ENCODE measurements at regions not wholly inside any gene's neighbourhood (a gene's known extent, or its start where the extent isn't known, plus 50 kb on each side); places are given as distances from the start of the nearest gene placed in this dataset.
A peak's percentile ranks its signal among the peaks of the same experiment; 100 is the strongest.

- H3K9me3 ChIP-seq (ENCODE audit: control insufficient read depth, low read length), result peaks cover 2% of the 10 kb centered on the region
- WGBS, 2 donors, result 91 to 96% methylated on average over 23 to 26 of the region's 26 CpGs
- H3K27me3 ChIP-seq (ENCODE audit: control insufficient read depth in 1 of 2, insufficient read depth in 2 of 2, low read length in 1 of 2), result no peaks in the 10 kb centered on the region
- peak; percentile 29 for ATAC-seq (ENCODE audit: low FRiP score)
- H3K4me3 ChIP-seq (ENCODE audit: low read length in 2 of 2), result no peak overlapping the region
- no peak overlapping the region for H3K27ac ChIP-seq (ENCODE audit: low read depth in 1 of 2, low read length in 2 of 2)
- H3K36me3 ChIP-seq (ENCODE audit: control insufficient read depth in 1 of 2, insufficient read depth in 2 of 2, low read length in 1 of 2), result no peaks in the 10 kb centered on the region
- intact Hi-C loops (cut with DNase I), result no loop called here
- DNase-seq, result no peak
- H3K4me1 ChIP-seq (ENCODE audit: control insufficient read depth in 1 of 2, insufficient read depth in 2 of 2, low read length in 2 of 2), result no peaks in the 10 kb centered on the region
These were observed 899.1 kb downstream of the SI start for GRCh38 chr3:164179110-164179774.

DNA sequence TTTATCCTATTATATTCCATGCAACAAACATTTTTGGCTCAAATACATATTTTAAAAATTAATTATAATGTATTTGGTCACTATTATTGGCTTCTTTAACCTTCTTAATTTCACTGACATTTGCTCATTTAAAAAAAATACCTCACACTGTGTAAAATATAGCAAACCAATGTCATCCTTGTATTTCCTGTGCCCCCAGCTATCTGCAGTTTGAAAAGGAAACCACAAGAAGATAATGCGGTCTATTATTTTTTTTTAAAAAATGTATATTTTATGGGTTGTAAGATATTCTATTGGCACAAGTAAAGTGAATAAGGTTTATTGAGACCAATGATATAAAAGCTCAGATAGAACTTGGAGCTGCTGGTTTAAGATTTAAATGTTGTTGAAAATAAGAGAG lies 904.2 kb downstream of the SI start:
- no peak overlapping the region for H3K27ac ChIP-seq (ENCODE audit: low read depth in 1 of 2, low read length in 2 of 2)

DNA sequence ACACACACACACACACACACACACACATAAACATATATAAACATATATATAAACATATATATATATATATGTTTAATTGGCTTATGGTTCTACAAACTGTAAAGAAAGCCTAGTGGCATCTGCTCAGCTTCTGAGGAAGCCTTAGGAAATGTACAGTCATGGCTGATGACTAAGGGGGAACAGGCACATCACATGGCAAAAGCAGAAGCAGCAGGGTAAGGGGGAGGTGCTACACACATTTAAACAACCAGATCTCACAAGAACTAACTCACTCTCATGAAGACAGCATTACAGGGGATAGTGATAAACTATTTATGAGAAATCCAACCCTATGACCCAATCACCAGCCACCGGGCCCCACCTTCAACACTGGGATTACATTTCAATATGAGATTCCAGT lies 922.9 kb downstream of the SI start:
- Histone ChIP-seq H3K4me3 (ENCODE audit: low read length in 2 of 2) (no peak overlapping the region), H3K4me1 (ENCODE audit: control insufficient read depth in 1 of 2, insufficient read depth in 2 of 2, low read length in 2 of 2) (no peaks in the 10 kb centered on the region), H3K9me3 (ENCODE audit: control insufficient read depth, low read length) (no peaks in the 10 kb centered on the region), H3K36me3 (ENCODE audit: control insufficient read depth in 1 of 2, insufficient read depth in 2 of 2, low read length in 1 of 2) (no peaks in the 10 kb centered on the region), H3K27ac (ENCODE audit: low read depth in 1 of 2, low read length in 2 of 2) (no peak overlapping the region), H3K27me3 (ENCODE audit: control insufficient read depth in 1 of 2, insufficient read depth in 2 of 2, low read length in 1 of 2) (no peaks in the 10 kb centered on the region)
- no peak for DNase-seq
- 86 to 96% methylated on average over 1 of the region's 1 CpG for WGBS, 2 donors
- ATAC-seq (ENCODE audit: low FRiP score), result no peak
- intact Hi-C loops (cut with DNase I), result no loop called here

More for the DNA sequence above, 904.2 kb downstream of the SI start:
- ATAC-seq (ENCODE audit: low FRiP score) (no peak), DNase-seq (no peak)
- no peaks in the 10 kb centered on the region for H3K27me3 ChIP-seq (ENCODE audit: control insufficient read depth in 1 of 2, insufficient read depth in 2 of 2, low read length in 1 of 2)
- H3K36me3 ChIP-seq (ENCODE audit: control insufficient read depth in 1 of 2, insufficient read depth in 2 of 2, low read length in 1 of 2), result no peaks in the 10 kb centered on the region
- no peak overlapping the region for H3K4me3 ChIP-seq (ENCODE audit: low read length in 2 of 2)
- intact Hi-C loops (cut with DNase I), result no loop called here
- no peaks in the 10 kb centered on the region for H3K4me1 ChIP-seq (ENCODE audit: control insufficient read depth in 1 of 2, insufficient read depth in 2 of 2, low read length in 2 of 2)
- 68 to 84% methylated on average over 1 of the region's 1 CpG for WGBS, 2 donors
- H3K9me3 ChIP-seq (ENCODE audit: control insufficient read depth, low read length), result no peaks in the 10 kb centered on the region

DNA sequence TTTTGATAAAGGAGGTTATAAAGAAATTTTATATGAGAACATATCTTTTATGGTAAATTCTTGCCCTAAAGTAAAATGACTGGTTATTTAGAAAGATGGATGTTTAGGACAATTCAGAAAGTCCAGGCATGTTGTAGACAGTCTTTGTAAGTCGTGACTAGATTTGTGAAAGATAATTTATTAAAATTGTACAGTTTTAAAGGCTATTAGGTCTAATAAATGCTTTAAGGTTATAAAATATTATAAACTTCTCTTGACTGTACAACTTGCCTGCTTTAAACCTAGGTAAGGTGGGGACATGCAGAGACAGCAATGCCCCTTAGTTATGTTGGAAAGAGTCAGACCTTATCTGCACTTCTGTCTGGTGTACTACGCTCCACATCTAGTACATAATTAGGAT lies 933.5 kb downstream of the SI start:
- Histone ChIP-seq H3K4me1 (ENCODE audit: control insufficient read depth in 1 of 2, insufficient read depth in 2 of 2, low read length in 2 of 2) (no peaks in the 10 kb centered on the region), H3K9me3 (ENCODE audit: control insufficient read depth, low read length) (peaks cover 3% of the 10 kb centered on the region), H3K36me3 (ENCODE audit: control insufficient read depth in 1 of 2, insufficient read depth in 2 of 2, low read length in 1 of 2) (no peaks in the 10 kb centered on the region), H3K27ac (ENCODE audit: low read depth in 1 of 2, low read length in 2 of 2) (no peak overlapping the region), H3K4me3 (ENCODE audit: low read length in 2 of 2) (no peak overlapping the region), H3K27me3 (ENCODE audit: control insufficient read depth in 1 of 2, insufficient read depth in 2 of 2, low read length in 1 of 2) (no peaks in the 10 kb centered on the region)
- intact Hi-C loops (cut with DNase I), result no loop called here
- WGBS, 2 donors, result 82 to 85% methylated on average over 2 of the region's 2 CpGs
- DNase-seq (no peak), ATAC-seq (ENCODE audit: low FRiP score) (no peak)

DNA sequence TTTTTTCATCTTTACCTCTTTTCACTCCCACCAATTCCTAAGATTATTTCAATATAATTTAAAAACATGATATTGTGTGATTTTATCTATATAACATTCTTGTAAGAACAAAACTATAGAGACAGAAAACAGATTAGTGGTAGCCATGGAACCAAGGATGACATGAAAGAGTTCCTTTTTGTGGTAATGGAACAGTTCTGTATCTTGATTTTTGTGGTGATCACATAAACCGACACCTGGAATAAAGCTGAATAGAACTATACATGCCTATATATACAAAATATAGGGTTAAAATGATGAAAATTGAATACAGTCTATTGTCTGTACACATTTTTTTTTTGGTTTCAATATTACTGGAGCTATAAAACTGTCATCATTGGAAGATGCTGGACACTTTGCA lies 945.4 kb downstream of the SI start:
- Histone ChIP-seq H3K9me3 (ENCODE audit: control insufficient read depth, low read length) (no peaks in the 10 kb centered on the region), H3K27ac (ENCODE audit: low read depth in 1 of 2, low read length in 2 of 2) (no peak overlapping the region), H3K4me3 (ENCODE audit: low read length in 2 of 2) (no peak overlapping the region), H3K27me3 (ENCODE audit: control insufficient read depth in 1 of 2, insufficient read depth in 2 of 2, low read length in 1 of 2) (no peaks in the 10 kb centered on the region), H3K36me3 (ENCODE audit: control insufficient read depth in 1 of 2, insufficient read depth in 2 of 2, low read length in 1 of 2) (no peaks in the 10 kb centered on the region), H3K4me1 (ENCODE audit: control insufficient read depth in 1 of 2, insufficient read depth in 2 of 2, low read length in 2 of 2) (no peaks in the 10 kb centered on the region)
- WGBS, 2 donors, result 87% methylated on average over 1 of the region's 1 CpG
- intact Hi-C loops (cut with DNase I), result no loop called here
- DNase-seq (no peak), ATAC-seq (ENCODE audit: low FRiP score) (no peak)

- H3K4me1 ChIP-seq (ENCODE audit: control insufficient read depth in 1 of 2, insufficient read depth in 2 of 2, low read length in 2 of 2), result no peaks in the 10 kb centered on the region
- no peaks in the 10 kb centered on the region for H3K27me3 ChIP-seq (ENCODE audit: control insufficient read depth in 1 of 2, insufficient read depth in 2 of 2, low read length in 1 of 2)
- peaks cover 2% of the 10 kb centered on the region for H3K9me3 ChIP-seq (ENCODE audit: control insufficient read depth, low read length)
- DNase-seq (no peak), ATAC-seq (ENCODE audit: low FRiP score) (no peak)
- H3K4me3 ChIP-seq (ENCODE audit: low read length in 2 of 2), result no peak overlapping the region
- 81 to 86% methylated on average over 8 of the region's 8 CpGs for WGBS, 2 donors
- intact Hi-C loops (cut with DNase I), result no loop called here
- no peak overlapping the region for H3K27ac ChIP-seq (ENCODE audit: low read depth in 1 of 2, low read length in 2 of 2)
- H3K36me3 ChIP-seq (ENCODE audit: control insufficient read depth in 1 of 2, insufficient read depth in 2 of 2, low read length in 1 of 2), result peaks cover 0 to 1% of the 10 kb centered on the region in 2 donors
These were observed 964.6 kb downstream of the SI start for GRCh38 chr3:164113371-164114332.

DNA sequence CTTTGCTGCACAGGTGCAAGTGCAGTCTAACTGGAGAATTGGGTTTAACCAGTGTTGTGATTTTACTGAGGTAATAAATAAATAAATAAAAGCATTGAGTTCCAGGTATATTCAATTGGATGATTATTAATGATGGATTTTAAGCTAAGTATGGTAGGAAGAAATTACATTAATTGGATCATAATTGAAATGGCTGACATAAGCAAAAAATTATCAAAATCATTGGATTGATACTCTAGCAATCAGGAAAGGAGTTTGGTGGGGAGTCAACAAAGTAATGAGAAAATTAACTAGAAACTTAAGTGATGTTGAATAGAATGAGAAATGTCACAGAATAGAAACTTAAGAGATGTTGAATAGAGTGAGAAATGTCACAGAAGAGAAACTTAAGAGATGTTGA lies 981.9 kb downstream of the SI start:
- intact Hi-C loops (cut with DNase I), result no loop called here
- no peak for DNase-seq
- no peaks in the 10 kb centered on the region for H3K9me3 ChIP-seq (ENCODE audit: control insufficient read depth, low read length)
- H3K27me3 ChIP-seq (ENCODE audit: control insufficient read depth in 1 of 2, insufficient read depth in 2 of 2, low read length in 1 of 2), result no peaks in the 10 kb centered on the region
- H3K27ac ChIP-seq (ENCODE audit: low read depth in 1 of 2, low read length in 2 of 2), result no peak overlapping the region
- no peaks in the 10 kb centered on the region for H3K4me1 ChIP-seq (ENCODE audit: control insufficient read depth in 1 of 2, insufficient read depth in 2 of 2, low read length in 2 of 2)
- no peak overlapping the region for H3K4me3 ChIP-seq (ENCODE audit: low read length in 2 of 2)
- no peaks in the 10 kb centered on the region for H3K36me3 ChIP-seq (ENCODE audit: control insufficient read depth in 1 of 2, insufficient read depth in 2 of 2, low read length in 1 of 2)
- ATAC-seq (ENCODE audit: low FRiP score), result no peak

DNA sequence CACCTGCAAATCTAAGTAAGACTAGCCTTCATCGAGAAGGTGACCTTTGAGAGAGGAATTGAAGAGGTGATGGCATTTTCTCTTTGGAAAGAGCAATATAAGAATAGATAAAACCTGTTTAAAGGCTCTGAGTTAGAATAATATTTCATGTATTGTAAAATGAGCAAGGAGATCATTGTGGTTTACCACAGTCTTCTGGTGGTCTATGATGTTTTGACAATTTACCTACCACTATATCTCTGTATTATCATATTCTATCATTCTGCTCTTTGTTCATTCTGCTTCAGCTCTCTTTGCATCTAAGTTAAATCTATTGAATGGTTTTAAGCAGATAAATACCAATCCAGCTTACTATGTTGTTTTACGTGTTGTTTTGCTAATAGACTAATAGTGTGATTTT lies 982.3 kb downstream of the SI start:
- intact Hi-C loops (cut with DNase I), result no loop called here
- Histone ChIP-seq H3K4me1 (ENCODE audit: control insufficient read depth in 1 of 2, insufficient read depth in 2 of 2, low read length in 2 of 2) (no peaks in the 10 kb centered on the region), H3K27ac (ENCODE audit: low read depth in 1 of 2, low read length in 2 of 2) (no peak overlapping the region), H3K27me3 (ENCODE audit: control insufficient read depth in 1 of 2, insufficient read depth in 2 of 2, low read length in 1 of 2) (no peaks in the 10 kb centered on the region), H3K9me3 (ENCODE audit: control insufficient read depth, low read length) (no peaks in the 10 kb centered on the region), H3K4me3 (ENCODE audit: low read length in 2 of 2) (no peak overlapping the region), H3K36me3 (ENCODE audit: control insufficient read depth in 1 of 2, insufficient read depth in 2 of 2, low read length in 1 of 2) (no peaks in the 10 kb centered on the region)
- DNase-seq (no peak), ATAC-seq (ENCODE audit: low FRiP score) (no peak)
- 93 to 94% methylated on average over 2 of the region's 2 CpGs for WGBS, 2 donors

GRCh38 chr3:164095279-164095678 lies 983.0 kb downstream of the SI start:
- ATAC-seq (ENCODE audit: low FRiP score), result no peak
- Histone ChIP-seq H3K9me3 (ENCODE audit: control insufficient read depth, low read length) (no peaks in the 10 kb centered on the region), H3K4me3 (ENCODE audit: low read length in 2 of 2) (no peak overlapping the region), H3K36me3 (ENCODE audit: control insufficient read depth in 1 of 2, insufficient read depth in 2 of 2, low read length in 1 of 2) (no peaks in the 10 kb centered on the region), H3K27me3 (ENCODE audit: control insufficient read depth in 1 of 2, insufficient read depth in 2 of 2, low read length in 1 of 2) (no peaks in the 10 kb centered on the region), H3K27ac (ENCODE audit: low read depth in 1 of 2, low read length in 2 of 2) (no peak overlapping the region), H3K4me1 (ENCODE audit: control insufficient read depth in 1 of 2, insufficient read depth in 2 of 2, low read length in 2 of 2) (no peaks in the 10 kb centered on the region)
- 41 to 49% methylated on average over 3 of the region's 3 CpGs for WGBS, 2 donors
- intact Hi-C loops (cut with DNase I), result no loop called here
- no peak for DNase-seq

Measured in aorta (tissue), 5 donors.